ENCODE measurements at regions not wholly inside any gene's neighbourhood (a gene's known extent, or its start where the extent isn't known, plus 50 kb on each side); places are given as distances from the start of the nearest gene placed in this dataset.

GRCh38 chr2:75334076-75334475 is 134.8 kb upstream of the TACR1 start:
- Histone ChIP-seq H3K36me3 (ENCODE audit: insufficient read depth, low read length) (no peaks in the 10 kb centered on the region), H3K27ac (ENCODE audit: low read length) (no peak overlapping the region), H3K4me1 (ENCODE audit: low read length) (no peaks in the 10 kb centered on the region), H3K4me2 (ENCODE audit: low read depth, low read length, poor library complexity, severe bottlenecking) (no peak overlapping the region), H3K9me2 (replicated peaks; ENCODE audit: insufficient read depth, low read length) (no peaks in the 10 kb centered on the region), H3K27me3 (ENCODE audit: low read length) (no peaks in the 10 kb centered on the region), H3K4me3 (ENCODE audit: low read length) (no peak overlapping the region), H2AFZ (ENCODE audit: low read length) (no peak overlapping the region), H3K9ac (ENCODE audit: low read length) (no peak overlapping the region), H3K79me2 (ENCODE audit: low read length) (no peaks in the 10 kb centered on the region), H4K20me1 (ENCODE audit: insufficient read depth, low read depth, low read length) (0 out of 2 replicates have a peak, but pooled peaks cover 5% of the 10 kb centered on the region), H3K9me3 (ENCODE audit: low read length) (no peaks in the 10 kb centered on the region)
- no peak for DNase-seq

DNA sequence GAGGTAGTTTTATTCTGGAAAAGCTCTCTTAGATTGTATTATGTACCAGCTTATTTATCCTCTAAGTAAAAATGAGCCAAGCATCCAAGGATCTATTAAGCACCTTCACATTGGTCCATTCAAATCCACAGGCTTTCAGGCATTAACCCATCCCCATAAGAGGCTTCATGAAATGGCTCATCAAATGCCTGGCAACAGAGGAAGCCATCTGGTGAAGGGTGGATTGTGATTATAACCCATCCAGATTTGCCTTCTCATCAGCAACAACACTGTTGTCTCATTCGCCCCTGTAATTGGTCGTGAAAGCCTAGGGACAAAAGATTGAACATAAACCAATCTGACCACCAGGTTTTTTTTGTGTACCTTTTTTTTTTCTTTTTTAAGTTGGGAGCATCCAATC is 134.3 kb upstream of the TACR1 start:
- Histone ChIP-seq H3K9ac (ENCODE audit: low read length) (no peak overlapping the region), H3K27me3 (ENCODE audit: low read length) (no peaks in the 10 kb centered on the region), H3K79me2 (ENCODE audit: low read length) (no peaks in the 10 kb centered on the region)

GRCh38 chr2:75328156-75328555 is 128.8 kb upstream of the TACR1 start:
- Histone ChIP-seq H3K4me1 (ENCODE audit: low read length) (peaks cover 6% of the 10 kb centered on the region), H4K20me1 (ENCODE audit: insufficient read depth, low read depth, low read length) (no peaks in the 10 kb centered on the region; the same call in 1 of the 2 replicates), H3K79me2 (ENCODE audit: low read length) (no peaks in the 10 kb centered on the region), H3K9me2 (replicated peaks; ENCODE audit: insufficient read depth, low read length) (no peaks in the 10 kb centered on the region), H3K9ac (ENCODE audit: low read length) (no peak overlapping the region), H3K27ac (ENCODE audit: low read length) (no peak overlapping the region), H3K4me3 (ENCODE audit: low read length) (no peak overlapping the region), H3K27me3 (ENCODE audit: low read length) (no peaks in the 10 kb centered on the region), H3K9me3 (ENCODE audit: low read length) (no peaks in the 10 kb centered on the region), H3K4me2 (ENCODE audit: low read depth, low read length, poor library complexity, severe bottlenecking) (no peak overlapping the region), H3K36me3 (ENCODE audit: insufficient read depth, low read length) (no peaks in the 10 kb centered on the region), H2AFZ (ENCODE audit: low read length) (no peak overlapping the region)
- DNase-seq: no peak

More for the DNA sequence above, 134.3 kb upstream of the TACR1 start:
- no peak overlapping the region for H2AFZ ChIP-seq (ENCODE audit: low read length)
- H3K36me3 ChIP-seq (ENCODE audit: insufficient read depth, low read length): no peaks in the 10 kb centered on the region
- H3K9me3 ChIP-seq (ENCODE audit: low read length): no peaks in the 10 kb centered on the region
- H3K27ac ChIP-seq (ENCODE audit: low read length): no peak overlapping the region
- 0 out of 2 replicates have a peak, but pooled peaks cover 5% of the 10 kb centered on the region for H4K20me1 ChIP-seq (ENCODE audit: insufficient read depth, low read depth, low read length)
- H3K9me2 ChIP-seq (replicated peaks; ENCODE audit: insufficient read depth, low read length): no peaks in the 10 kb centered on the region
- H3K4me1 ChIP-seq (ENCODE audit: low read length): no peaks in the 10 kb centered on the region
- no peak overlapping the region for H3K4me3 ChIP-seq (ENCODE audit: low read length)
- DNase-seq: no peak
- H3K4me2 ChIP-seq (ENCODE audit: low read depth, low read length, poor library complexity, severe bottlenecking): no peak overlapping the region

DNA sequence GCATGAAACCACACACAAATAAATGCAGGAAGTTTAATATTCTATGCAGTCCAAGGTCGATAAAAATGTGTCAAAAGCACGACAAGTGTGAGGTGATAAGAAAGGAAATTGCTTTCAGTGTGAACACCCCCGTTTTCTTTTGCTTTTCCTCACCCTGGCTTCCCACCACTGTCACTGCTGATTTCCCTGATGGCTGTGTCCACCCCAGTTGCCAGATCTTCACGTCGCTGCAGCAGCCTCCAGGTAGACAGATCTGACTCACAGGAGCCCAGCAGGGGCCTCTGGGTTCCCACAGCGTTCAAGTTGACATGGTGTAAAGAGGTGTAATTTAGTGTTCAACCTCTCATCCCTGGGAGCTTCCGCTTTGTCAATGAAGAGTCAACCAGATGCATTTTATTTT is 128.0 kb upstream of the TACR1 start:
- no peak overlapping the region for H2AFZ ChIP-seq (ENCODE audit: low read length)
- peaks cover 6% of the 10 kb centered on the region for H3K4me1 ChIP-seq (ENCODE audit: low read length)
- no peaks in the 10 kb centered on the region for H3K36me3 ChIP-seq (ENCODE audit: insufficient read depth, low read length)
- H3K9me2 ChIP-seq (replicated peaks; ENCODE audit: insufficient read depth, low read length): no peaks in the 10 kb centered on the region
- H3K4me2 ChIP-seq (ENCODE audit: low read depth, low read length, poor library complexity, severe bottlenecking): no peak overlapping the region
- no peaks in the 10 kb centered on the region for H3K79me2 ChIP-seq (ENCODE audit: low read length)
- H3K27ac ChIP-seq (ENCODE audit: low read length): no peak overlapping the region
- H3K9ac ChIP-seq (ENCODE audit: low read length): no peak overlapping the region
- H3K4me3 ChIP-seq (ENCODE audit: low read length): no peak overlapping the region
- no peaks in the 10 kb centered on the region for H3K27me3 ChIP-seq (ENCODE audit: low read length)
- DNase-seq: no peak
- no peaks in the 10 kb centered on the region for H3K9me3 ChIP-seq (ENCODE audit: low read length)
- no peaks in the 10 kb centered on the region; the same call in 1 of the 2 replicates for H4K20me1 ChIP-seq (ENCODE audit: insufficient read depth, low read depth, low read length)

DNA sequence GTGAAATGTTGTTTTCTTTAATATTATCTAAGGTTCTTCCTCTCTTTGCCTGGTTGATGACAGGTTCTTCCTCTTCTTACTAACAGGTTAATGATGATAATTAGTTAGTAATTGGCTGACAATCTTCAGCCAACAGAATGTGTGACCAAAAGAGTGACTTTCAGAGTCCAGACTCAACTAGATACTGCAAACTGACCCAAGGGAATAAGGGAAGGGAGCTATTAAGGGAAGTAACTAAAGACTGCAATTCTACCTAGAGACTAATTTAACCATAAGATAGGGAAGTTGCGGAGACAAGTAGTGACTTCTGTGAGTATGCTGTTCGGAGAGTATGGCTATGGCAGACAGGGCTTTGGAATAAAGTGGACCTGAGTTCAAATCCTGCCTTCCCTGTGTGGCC is 127.3 kb upstream of the TACR1 start:
- H3K4me3 ChIP-seq (ENCODE audit: low read length): no peak overlapping the region
- no peaks in the 10 kb centered on the region; the same call in 1 of the 2 replicates for H4K20me1 ChIP-seq (ENCODE audit: insufficient read depth, low read depth, low read length)
- H3K27me3 ChIP-seq (ENCODE audit: low read length): no peaks in the 10 kb centered on the region
- H3K36me3 ChIP-seq (ENCODE audit: insufficient read depth, low read length): no peaks in the 10 kb centered on the region
- no peak overlapping the region for H3K27ac ChIP-seq (ENCODE audit: low read length)
- H3K4me1 ChIP-seq (ENCODE audit: low read length): peaks cover 6% of the 10 kb centered on the region
- H3K9me3 ChIP-seq (ENCODE audit: low read length): no peaks in the 10 kb centered on the region
- H3K79me2 ChIP-seq (ENCODE audit: low read length): no peaks in the 10 kb centered on the region
- H3K9ac ChIP-seq (ENCODE audit: low read length): no peak overlapping the region
- peak; percentile 45 for DNase-seq
- no peak overlapping the region for H3K4me2 ChIP-seq (ENCODE audit: low read depth, low read length, poor library complexity, severe bottlenecking)
- no peaks in the 10 kb centered on the region for H3K9me2 ChIP-seq (replicated peaks; ENCODE audit: insufficient read depth, low read length)
- no peak overlapping the region for H2AFZ ChIP-seq (ENCODE audit: low read length)

DNA sequence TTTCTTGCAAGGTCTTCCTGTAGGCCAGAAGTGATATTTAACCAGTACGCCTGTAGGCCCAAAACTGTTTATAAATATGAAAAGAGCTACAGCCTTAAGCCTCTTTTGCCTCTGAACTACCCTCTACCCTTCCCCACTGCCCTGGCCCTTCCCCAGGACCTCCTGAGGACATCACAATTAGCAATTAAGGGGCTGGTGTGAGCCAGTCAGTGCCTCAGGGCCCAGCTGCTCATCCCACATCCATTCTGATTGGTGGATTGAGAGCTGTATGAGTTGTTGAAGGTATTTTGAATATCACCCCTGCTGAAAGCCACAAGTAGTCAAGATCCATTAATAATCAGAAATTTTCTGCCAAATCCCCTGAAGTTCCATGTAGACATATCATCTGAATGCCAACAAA is 126.3 kb upstream of the TACR1 start:
- Histone ChIP-seq H2AFZ (ENCODE audit: low read length) (no peak overlapping the region), H3K4me1 (ENCODE audit: low read length) (peaks cover 6% of the 10 kb centered on the region), H3K27ac (ENCODE audit: low read length) (no peak overlapping the region), H3K4me3 (ENCODE audit: low read length) (no peak overlapping the region), H3K9me3 (ENCODE audit: low read length) (no peaks in the 10 kb centered on the region), H3K9me2 (replicated peaks; ENCODE audit: insufficient read depth, low read length) (no peaks in the 10 kb centered on the region), H3K27me3 (ENCODE audit: low read length) (no peaks in the 10 kb centered on the region), H3K4me2 (ENCODE audit: low read depth, low read length, poor library complexity, severe bottlenecking) (no peak overlapping the region), H3K9ac (ENCODE audit: low read length) (no peak overlapping the region), H3K79me2 (ENCODE audit: low read length) (no peaks in the 10 kb centered on the region), H4K20me1 (ENCODE audit: insufficient read depth, low read depth, low read length) (no peaks in the 10 kb centered on the region; the same call in 1 of the 2 replicates), H3K36me3 (ENCODE audit: insufficient read depth, low read length) (no peaks in the 10 kb centered on the region)
- DNase-seq: no peak

DNA sequence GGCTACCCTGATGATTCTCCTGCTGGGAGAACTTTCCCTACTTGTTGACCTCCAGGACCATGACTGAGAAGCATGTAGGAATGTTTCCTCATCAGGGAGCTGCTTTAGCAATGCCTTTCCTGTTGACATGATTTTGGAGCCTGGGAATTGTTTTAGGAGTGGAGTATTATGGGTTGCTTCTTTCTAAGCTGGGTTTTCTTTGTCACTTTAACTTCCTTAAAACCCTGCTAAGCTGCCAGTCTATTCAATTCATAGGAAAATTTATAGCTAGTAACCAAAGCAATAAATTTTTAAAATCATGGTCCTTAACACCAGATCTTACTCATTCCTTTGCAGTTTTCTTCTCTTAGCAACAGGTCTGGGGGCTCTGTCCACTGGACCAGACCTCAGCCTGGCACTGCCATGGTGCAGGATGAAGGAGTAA is 125.6 kb upstream of the TACR1 start:
- H4K20me1 ChIP-seq (ENCODE audit: insufficient read depth, low read depth, low read length): no peaks in the 10 kb centered on the region; the same call in 1 of the 2 replicates
- no peak overlapping the region for H3K4me3 ChIP-seq (ENCODE audit: low read length)
- H3K27ac ChIP-seq (ENCODE audit: low read length): no peak overlapping the region
- H3K9ac ChIP-seq (ENCODE audit: low read length): no peak overlapping the region
- no peaks in the 10 kb centered on the region for H3K9me2 ChIP-seq (replicated peaks; ENCODE audit: insufficient read depth, low read length)
- H3K4me2 ChIP-seq (ENCODE audit: low read depth, low read length, poor library complexity, severe bottlenecking): no peak overlapping the region
- DNase-seq: no peak
- H3K4me1 ChIP-seq (ENCODE audit: low read length): peaks cover 6% of the 10 kb centered on the region
- H3K27me3 ChIP-seq (ENCODE audit: low read length): no peaks in the 10 kb centered on the region
- H3K36me3 ChIP-seq (ENCODE audit: insufficient read depth, low read length): no peaks in the 10 kb centered on the region
- no peaks in the 10 kb centered on the region for H3K79me2 ChIP-seq (ENCODE audit: low read length)
- no peak overlapping the region for H2AFZ ChIP-seq (ENCODE audit: low read length)
- H3K9me3 ChIP-seq (ENCODE audit: low read length): no peaks in the 10 kb centered on the region

DNA sequence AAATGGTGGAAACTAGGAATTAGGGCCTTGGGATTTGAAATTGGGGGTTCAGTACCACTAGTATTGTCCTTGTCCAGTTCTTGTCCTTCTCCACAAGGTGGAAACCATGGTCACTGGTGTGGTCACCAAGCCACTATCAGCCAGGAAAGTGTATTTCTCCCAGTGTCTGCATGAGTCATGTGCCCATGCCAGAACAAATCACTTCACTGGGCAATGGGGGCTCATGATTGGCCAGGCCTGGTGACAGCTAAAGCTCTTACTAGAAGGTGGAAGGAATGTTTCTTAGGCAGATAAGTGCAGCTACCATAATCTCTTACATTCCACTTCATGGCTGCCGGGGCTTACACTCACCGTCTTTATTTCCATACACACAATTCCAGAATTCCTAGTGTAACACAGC is 124.8 kb upstream of the TACR1 start:
- Histone ChIP-seq H3K9ac (ENCODE audit: low read length) (no peak overlapping the region), H3K4me3 (ENCODE audit: low read length) (no peak overlapping the region)

GRCh38 chr2:75321599-75321922 is 122.2 kb upstream of the TACR1 start:
- Histone ChIP-seq H3K27ac (ENCODE audit: low read length) (no peak overlapping the region), H3K9ac (ENCODE audit: low read length) (no peak overlapping the region), H3K9me3 (ENCODE audit: low read length) (no peaks in the 10 kb centered on the region), H2AFZ (ENCODE audit: low read length) (no peak overlapping the region), H3K4me2 (ENCODE audit: low read depth, low read length, poor library complexity, severe bottlenecking) (no peak overlapping the region), H3K27me3 (ENCODE audit: low read length) (no peaks in the 10 kb centered on the region), H3K4me1 (ENCODE audit: low read length) (peaks cover under 1% of the 10 kb centered on the region), H4K20me1 (ENCODE audit: insufficient read depth, low read depth, low read length) (peaks cover 5% of the 10 kb centered on the region; the same call in 1 of the 2 replicates), H3K9me2 (replicated peaks; ENCODE audit: insufficient read depth, low read length) (no peaks in the 10 kb centered on the region), H3K36me3 (ENCODE audit: insufficient read depth, low read length) (no peaks in the 10 kb centered on the region), H3K79me2 (ENCODE audit: low read length) (no peaks in the 10 kb centered on the region), H3K4me3 (ENCODE audit: low read length) (no peak overlapping the region)
- DNase-seq: no peak

More for the DNA sequence above, 124.8 kb upstream of the TACR1 start:
- Histone ChIP-seq H4K20me1 (ENCODE audit: insufficient read depth, low read depth, low read length) (no peaks in the 10 kb centered on the region; the same call in 1 of the 2 replicates), H3K4me2 (ENCODE audit: low read depth, low read length, poor library complexity, severe bottlenecking) (no peak overlapping the region), H3K9me3 (ENCODE audit: low read length) (no peaks in the 10 kb centered on the region), H3K27me3 (ENCODE audit: low read length) (no peaks in the 10 kb centered on the region), H3K27ac (ENCODE audit: low read length) (no peak overlapping the region), H2AFZ (ENCODE audit: low read length) (no peak overlapping the region), H3K79me2 (ENCODE audit: low read length) (no peaks in the 10 kb centered on the region), H3K36me3 (ENCODE audit: insufficient read depth, low read length) (no peaks in the 10 kb centered on the region), H3K4me1 (ENCODE audit: low read length) (peaks cover 6% of the 10 kb centered on the region), H3K9me2 (replicated peaks; ENCODE audit: insufficient read depth, low read length) (no peaks in the 10 kb centered on the region)
- DNase-seq: no peak

Measured in Karpas-422 (cell line).